Ovary (tissue), 7 donors: ENCODE measurements at regions not wholly inside any gene's neighbourhood (a gene's known extent, or its start where the extent isn't known, plus 50 kb on each side); places are given as distances from the start of the nearest gene placed in this dataset.

Source experiments
- DNase-seq, 5 donors: peaks; one replicate each; pipeline ENCODE4 v3.0.0-alpha.2; 2019 to 2020
- H3K27ac ChIP-seq, 2 donors: fragments of 200-600 bp; one replicate each; pipeline versions ENCODE4 v1.5.1 to v1.8.0; 2019 to 2022
- H3K27me3 ChIP-seq: fragments of 200-600 bp; one replicate; pipeline ENCODE4 v1.8.0; 2022
- H3K36me3 ChIP-seq: fragments of 200-600 bp; sonication (generic); one replicate; pipeline ENCODE4 v1.5.1; 2019
- H3K4me1 ChIP-seq: one replicate; pipeline ENCODE4 v1.8.1; 2013; ENCODE audit warnings: mild to moderate bottlenecking, moderate library complexity; ENCODE audit not compliant: insufficient read depth
- H3K4me3 ChIP-seq: fragments of 200-600 bp; sonication (generic); one replicate; pipeline ENCODE4 v1.5.1; 2017
- H3K9me3 ChIP-seq, 2 donors: fragments of 200-600 bp in 1 of 2; sonication (generic) in 1 of 2; one replicate each; pipeline versions ENCODE4 v1.5.1 to v1.8.1; 2013 to 2019; ENCODE audit warnings: mild to moderate bottlenecking in 1 of 2, moderate library complexity in 1 of 2
- EP300 ChIP-seq: sonication (generic); formaldehyde crosslinking; IDR thresholded peaks from one replicate; pipeline ENCODE4 v1.6.1; 2017; ENCODE audit warnings: antibody characterized with exemption
- POLR2A ChIP-seq: fragments of 450-650 bp; IDR thresholded peaks from one replicate; pipeline ENCODE4 v1.6.1; 2017; ENCODE audit warnings: antibody characterized with exemption, mild to moderate bottlenecking, moderate library complexity
- WGBS, 3 donors: extraction: QIAGEN DNeasy Blood & Tissue Kit in 1 of 3; methylation state at CpG; one replicate each; pipeline versions ENCODE4 v1.1.5 to v1.1.7; 2013 to 2017; 5-methylcytosine and 5-hydroxymethylcytosine counted together
- intact Hi-C, 4 donors: fragments of 100-400 bp; cut with DNase I; formaldehyde crosslinking; loops; one replicate each; pipeline versions ENCODE4 v1.11.0 to v1.15.1; 2022 to 2023
- TF ChIP-seq, protein P1 (sequence below), 3 donors: fragments of 450-650 bp in 2 of 3; fragments of 200-600 bp in 1 of 3; IDR thresholded peaks; one replicate each; pipeline versions ENCODE4 v1.5.1 to v1.8.0; 2016 to 2022; ENCODE audit warnings: antibody characterized with exemption in 3 of 3, mild to moderate bottlenecking in 1 of 3
- donor health status: DM: no; HTN: no; CAD: no; lungs with moderate emphysema.
- donor health status: DM: no; HTN: no; CAD: no.
- donor health status: Bipolar disorder and iron deficiency.
- donor health status: DM: no; HTN: no; CAD: no.
- donor health status: DM: yes; HTN: yes; CAD: no.

DNA sequence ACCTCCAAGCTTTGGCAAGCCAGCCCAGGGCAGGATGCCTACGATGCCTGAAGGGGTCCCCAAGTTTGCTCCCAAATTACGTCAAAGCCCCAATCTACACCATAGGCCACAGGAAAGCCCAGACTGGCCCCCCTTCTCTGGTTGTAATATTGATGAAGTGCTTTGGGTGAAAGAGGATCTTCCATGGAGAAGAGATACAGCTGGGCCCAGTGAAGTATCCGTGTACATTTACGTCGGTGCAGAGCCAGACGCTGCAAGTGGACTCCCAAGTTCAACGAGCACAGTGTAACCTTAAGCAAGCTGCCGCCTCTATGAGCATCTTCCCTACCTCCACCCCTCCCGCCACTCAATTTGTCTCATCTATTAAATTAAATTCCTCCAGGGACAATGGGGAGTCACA, 100.1 kb upstream of the TPM1 start:
- Histone ChIP-seq H3K27ac (no peak overlapping the region), H3K4me1 (peaks cover 10% of the 10 kb centered on the region)

DNA sequence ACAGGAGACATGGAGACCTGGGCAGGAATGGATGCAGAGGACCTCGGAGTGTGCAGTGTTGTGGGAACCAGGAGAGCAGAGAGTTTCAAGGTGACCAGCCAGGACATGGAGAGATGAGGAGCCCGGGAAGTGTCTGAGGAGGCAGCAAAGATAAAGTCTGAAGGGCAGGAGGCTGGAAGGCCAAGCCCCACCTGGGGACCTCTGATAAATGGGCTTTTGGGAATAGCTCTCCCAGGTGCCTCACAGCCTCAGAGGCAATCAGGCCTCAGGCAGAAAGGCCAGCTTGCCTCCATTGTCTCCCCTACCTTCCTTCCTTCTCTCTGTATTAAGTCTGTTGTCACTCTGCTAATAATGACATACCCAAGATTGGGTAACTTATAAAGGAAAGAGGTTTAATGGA, 97.5 kb upstream of the TPM1 start:
- no peaks in the 10 kb centered on the region for H3K27me3 ChIP-seq
- peaks cover 10% of the 10 kb centered on the region for H3K4me1 ChIP-seq
- intact Hi-C loops, result loop anchor here in 1 of 4 donors (5.0 kb wide), 1 partner anchor 97 kb away; the partner anchor contains the start of gene TPM1
- WGBS, 3 donors, result 80 to 94% (median 89%) methylated on average over 2 of the region's 2 CpGs
- no peak overlapping the region for H3K27ac ChIP-seq
- TF ChIP-seq POLR2A (no peak), EP300 (no peak)
- TF ChIP-seq, protein P1, sequence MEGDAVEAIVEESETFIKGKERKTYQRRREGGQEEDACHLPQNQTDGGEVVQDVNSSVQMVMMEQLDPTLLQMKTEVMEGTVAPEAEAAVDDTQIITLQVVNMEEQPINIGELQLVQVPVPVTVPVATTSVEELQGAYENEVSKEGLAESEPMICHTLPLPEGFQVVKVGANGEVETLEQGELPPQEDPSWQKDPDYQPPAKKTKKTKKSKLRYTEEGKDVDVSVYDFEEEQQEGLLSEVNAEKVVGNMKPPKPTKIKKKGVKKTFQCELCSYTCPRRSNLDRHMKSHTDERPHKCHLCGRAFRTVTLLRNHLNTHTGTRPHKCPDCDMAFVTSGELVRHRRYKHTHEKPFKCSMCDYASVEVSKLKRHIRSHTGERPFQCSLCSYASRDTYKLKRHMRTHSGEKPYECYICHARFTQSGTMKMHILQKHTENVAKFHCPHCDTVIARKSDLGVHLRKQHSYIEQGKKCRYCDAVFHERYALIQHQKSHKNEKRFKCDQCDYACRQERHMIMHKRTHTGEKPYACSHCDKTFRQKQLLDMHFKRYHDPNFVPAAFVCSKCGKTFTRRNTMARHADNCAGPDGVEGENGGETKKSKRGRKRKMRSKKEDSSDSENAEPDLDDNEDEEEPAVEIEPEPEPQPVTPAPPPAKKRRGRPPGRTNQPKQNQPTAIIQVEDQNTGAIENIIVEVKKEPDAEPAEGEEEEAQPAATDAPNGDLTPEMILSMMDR (IDR thresholded peaks at IDR 0.05), result no peak
- no peak overlapping the region for H3K4me3 ChIP-seq
- DNase-seq, result no peak
- H3K9me3 ChIP-seq, result no peaks in the 10 kb centered on the region
- H3K36me3 ChIP-seq, result no peaks in the 10 kb centered on the region

More for the DNA sequence above, 100.1 kb upstream of the TPM1 start:
- TF ChIP-seq EP300 (no peak), POLR2A (no peak)
- TF ChIP-seq, protein P1 (IDR thresholded peaks at IDR 0.05), result no peak
- WGBS, 3 donors, result 73 to 84% (median 80%) methylated on average over 9 of the region's 9 CpGs
- DNase-seq, result no peak
- H3K27me3 ChIP-seq, result no peaks in the 10 kb centered on the region
- no peaks in the 10 kb centered on the region for H3K36me3 ChIP-seq
- H3K4me3 ChIP-seq, result no peak overlapping the region
- H3K9me3 ChIP-seq, result no peaks in the 10 kb centered on the region
- intact Hi-C loops, result no loop called here

DNA sequence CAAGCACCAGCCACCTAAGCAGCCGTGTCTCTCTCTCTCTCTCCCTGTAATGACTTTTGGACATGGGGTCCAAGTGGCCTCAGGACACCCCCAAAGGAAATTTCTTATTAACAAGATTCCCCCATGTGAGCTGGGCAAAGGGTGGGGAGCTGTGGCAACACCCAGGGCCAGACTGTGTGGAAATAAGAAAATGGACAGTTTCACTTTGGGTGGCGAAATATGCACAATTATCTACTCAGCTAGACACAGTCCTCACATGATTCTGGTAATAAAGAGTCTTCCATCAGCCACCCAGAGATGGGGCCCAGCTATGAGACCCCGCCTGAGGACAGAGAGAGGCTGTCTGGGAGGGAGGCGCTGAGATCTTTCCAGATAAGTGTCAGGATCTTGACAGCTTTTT, 96.8 kb upstream of the TPM1 start:
- Histone ChIP-seq H3K27ac (no peak overlapping the region), H3K36me3 (no peaks in the 10 kb centered on the region), H3K27me3 (no peaks in the 10 kb centered on the region), H3K4me3 (no peak overlapping the region), H3K9me3 (no peaks in the 10 kb centered on the region), H3K4me1 (peaks cover 9% of the 10 kb centered on the region)
- intact Hi-C loops, result loop anchor here in 1 of 4 donors (5.0 kb wide), 1 partner anchor 97 kb away; the partner anchor contains the start of gene TPM1
- WGBS, 3 donors, result 90 to 92% (median 90%) methylated on average over 4 of the region's 4 CpGs
- no peak for DNase-seq
- no peak for TF ChIP-seq EP300
- no peak for TF ChIP-seq POLR2A
- TF ChIP-seq, protein P1 (IDR thresholded peaks at IDR 0.05), result no peak

DNA sequence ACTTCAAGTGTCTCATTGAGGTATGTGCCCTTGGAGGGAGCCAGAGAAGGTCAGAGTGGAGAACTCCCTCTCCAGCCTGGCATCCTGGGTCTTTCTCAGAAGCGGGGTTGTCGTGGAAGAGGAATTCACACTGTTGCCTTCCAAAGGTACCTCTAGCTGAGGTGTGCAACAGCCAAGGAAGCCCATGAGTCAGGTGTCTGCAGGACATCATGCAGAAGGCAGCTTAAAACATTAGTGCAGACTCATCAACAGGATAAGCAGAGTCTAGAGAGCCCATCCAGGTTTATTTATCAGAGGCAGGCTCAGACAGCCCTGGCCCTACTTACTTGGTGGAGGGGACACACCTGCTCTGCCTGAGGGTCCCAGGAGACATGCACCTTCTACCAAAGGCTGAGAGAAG, 95.6 kb upstream of the TPM1 start:
- no peak for DNase-seq
- Histone ChIP-seq H3K9me3 (no peaks in the 10 kb centered on the region), H3K27me3 (no peaks in the 10 kb centered on the region), H3K4me3 (no peak overlapping the region), H3K36me3 (no peaks in the 10 kb centered on the region), H3K27ac (no peak overlapping the region), H3K4me1 (no peaks in the 10 kb centered on the region)
- intact Hi-C loops, result loop anchor here in 1 of 4 donors (5.0 kb wide), 1 partner anchor 95 kb away; the partner anchor contains the start of gene TPM1
- TF ChIP-seq POLR2A (no peak), EP300 (no peak)
- TF ChIP-seq, protein P1 (IDR thresholded peaks at IDR 0.05), result no peak
- 85 to 94% (median 91%) methylated on average over 2 of the region's 2 CpGs for WGBS, 3 donors
